ENCODE measurements at regions not wholly inside any gene's neighbourhood (a gene's known extent, or its start where the extent isn't known, plus 50 kb on each side); places are given as distances from the start of the nearest gene placed in this dataset.

- TF ChIP-seq POLR2A (IDR thresholded peaks at IDR 0.05) (no peak), CTCF (IDR thresholded peaks at IDR 0.05) (no peak)
Measured at GRCh38 chr3:147620906-147621305, 211.7 kb downstream of the ZIC1 start.
